GM19035 (cell line): ENCODE measurements at regions not wholly inside any gene's neighbourhood (a gene's known extent, or its start where the extent isn't known, plus 50 kb on each side); places are given as distances from the start of the nearest gene placed in this dataset.
"Not testable (repeated sequence)": the region's sequence is repeated elsewhere in the genome, so short reads cannot be mapped to it uniquely, and the experiment has no call there.

Experiments
- ATAC-seq: cut with Tn5 transposase; IDR thresholded peaks from one replicate; pipeline ENCODE4 v1.9.1; 2021; ENCODE audit not compliant: unreplicated experiment

DNA sequence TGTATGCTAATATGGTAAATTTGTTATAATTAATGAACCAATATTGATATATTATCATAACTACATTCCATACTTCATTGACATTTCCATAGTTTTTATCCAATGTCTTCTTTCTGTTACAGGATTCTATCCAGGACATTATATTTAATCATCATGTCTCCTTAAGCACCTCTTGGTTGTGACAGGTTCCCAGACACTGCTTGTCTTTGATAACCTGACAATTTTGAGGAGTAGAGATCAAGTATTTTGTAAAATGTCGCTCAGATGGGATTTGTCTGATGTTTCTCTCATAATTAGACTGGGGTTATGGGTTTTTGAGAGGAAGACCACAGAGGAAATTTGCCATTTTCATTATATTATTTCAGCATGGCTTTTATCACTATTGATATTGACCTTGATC, 317.4 kb downstream of the PLOD2 start:
- no peak for ATAC-seq

GRCh38 chr3:145849115-145849514, 311.9 kb downstream of the PLOD2 start:
- ATAC-seq, result no peak

DNA sequence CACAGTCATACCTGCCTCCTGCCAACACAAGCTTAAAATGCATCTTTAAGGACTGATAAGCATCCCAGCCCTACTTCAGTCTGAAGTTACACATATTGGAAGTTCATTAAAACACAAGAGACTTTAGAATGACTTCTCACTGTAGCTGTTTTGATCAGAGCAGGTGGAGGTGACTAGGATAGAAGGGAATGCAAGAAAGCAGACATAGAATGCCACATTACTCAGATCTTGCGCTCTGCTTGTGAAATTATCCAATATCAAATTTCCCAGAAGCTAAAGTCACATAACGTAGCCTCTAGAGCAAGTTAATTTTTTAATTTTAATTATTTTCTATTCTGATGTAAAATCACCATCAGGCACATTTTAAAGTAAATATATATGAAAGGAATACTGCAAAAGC, 306.5 kb downstream of the PLOD2 start:
- ATAC-seq, result no peak

DNA sequence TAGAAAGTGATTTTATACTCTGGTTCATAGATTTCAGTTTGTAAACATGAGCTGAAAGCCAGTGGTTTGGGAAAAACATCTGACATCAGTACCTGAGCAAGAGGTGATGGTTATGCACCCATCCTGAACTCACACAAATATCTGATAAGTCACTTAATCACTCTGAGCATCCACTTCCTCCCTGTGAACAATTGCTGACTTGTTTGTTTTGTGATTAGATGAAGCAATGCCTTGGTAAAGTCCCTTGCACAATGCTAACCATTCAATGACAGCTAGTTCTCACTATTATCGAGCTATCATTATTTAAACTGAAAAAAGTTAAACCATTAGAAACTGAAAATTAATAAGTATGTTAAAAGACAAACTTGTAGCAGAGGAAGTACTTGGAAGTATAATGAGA, 303.0 kb downstream of the PLOD2 start:
- ATAC-seq, result no peak

GRCh38 chr3:145864336-145864735, 296.6 kb downstream of the PLOD2 start:
- no peak for ATAC-seq

DNA sequence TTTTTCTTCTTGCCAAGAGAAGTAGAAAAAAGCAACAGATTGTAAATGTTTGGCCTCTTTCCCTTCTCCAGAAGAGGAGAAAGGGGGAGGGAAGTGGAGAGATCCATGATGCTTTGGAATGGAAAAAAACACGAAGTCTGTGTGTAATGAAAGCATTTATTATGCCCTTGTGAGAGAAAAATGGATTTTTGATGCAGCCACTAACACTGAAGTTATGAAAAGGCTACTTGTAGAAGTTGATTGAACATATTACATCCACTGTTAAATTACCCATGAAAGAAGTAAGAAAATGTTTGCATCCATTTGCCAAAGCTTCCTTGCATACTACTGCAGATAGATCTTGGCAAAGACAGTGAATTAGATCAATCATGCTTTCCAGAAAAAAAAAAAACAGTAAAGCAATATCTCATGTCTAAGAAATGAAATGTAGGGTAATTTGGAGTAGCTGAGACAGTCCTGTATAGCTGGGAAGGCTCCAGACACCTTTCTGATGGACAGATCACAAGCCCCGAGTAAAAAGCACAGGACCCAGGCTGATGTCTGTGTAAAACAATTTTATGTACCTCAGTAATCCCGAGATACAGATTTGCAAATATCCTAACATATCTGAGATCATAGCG, 295.5 kb downstream of the PLOD2 start:
- no peak for ATAC-seq

DNA sequence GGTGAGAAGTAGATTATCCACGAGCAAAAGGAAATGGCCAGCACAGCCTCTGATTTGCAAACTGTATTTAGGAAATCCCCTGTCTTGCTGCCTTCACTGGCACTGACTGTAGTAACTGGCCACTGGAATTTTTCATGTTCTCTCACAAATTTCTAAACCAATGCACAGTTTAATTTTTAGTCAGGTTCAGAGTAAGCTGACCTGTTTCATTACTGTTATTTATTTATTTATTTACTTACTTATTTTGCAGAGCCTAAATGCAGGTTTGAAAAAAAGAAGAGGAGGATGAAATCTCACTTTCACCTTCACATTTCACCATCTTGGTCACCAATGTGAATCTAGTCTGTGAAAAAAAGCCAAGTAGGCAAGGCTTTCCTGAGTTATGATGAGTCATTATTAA, 291.0 kb downstream of the PLOD2 start:
- ATAC-seq, result peak; percentile 66

DNA sequence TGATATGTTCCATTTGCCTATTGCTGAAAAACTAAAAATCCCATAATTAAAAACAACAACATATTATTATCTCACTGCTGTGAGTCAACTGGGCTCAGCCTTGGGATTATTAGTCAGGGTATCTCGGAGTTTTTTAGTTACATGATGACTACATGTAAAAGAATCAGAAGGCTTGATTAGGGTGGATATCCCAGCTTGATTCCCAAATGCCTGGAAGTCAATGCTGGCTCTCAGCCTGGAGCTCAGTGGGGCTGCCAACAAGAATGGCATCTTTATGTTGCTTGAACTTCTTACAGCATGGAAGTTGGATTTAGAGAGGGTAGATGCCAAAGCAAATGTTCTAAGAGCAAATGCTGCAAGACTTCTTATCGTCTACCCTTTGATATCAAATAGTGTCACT, 278.5 kb downstream of the PLOD2 start:
- ATAC-seq, result no peak

DNA sequence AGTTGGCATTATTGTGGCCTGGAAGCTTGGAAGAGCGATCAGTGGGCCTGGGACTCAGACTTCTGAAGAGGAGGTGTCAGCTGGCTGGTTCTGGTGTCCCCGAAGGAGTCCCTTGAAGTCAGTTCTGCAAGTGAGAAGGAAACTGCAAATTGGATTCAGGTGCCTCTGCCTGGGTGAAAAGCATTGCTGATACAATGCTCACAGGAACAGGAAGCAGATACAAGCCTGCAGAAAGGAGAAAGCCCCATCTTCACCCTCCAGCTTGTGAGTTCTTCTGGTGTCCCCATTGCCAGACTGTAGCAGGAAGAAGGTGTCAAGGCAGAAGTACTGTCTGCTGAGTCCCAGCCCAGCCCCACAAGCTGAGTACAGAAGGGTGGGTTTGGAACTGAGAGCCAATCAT, 271.3 kb downstream of the PLOD2 start:
- ATAC-seq, result no peak

DNA sequence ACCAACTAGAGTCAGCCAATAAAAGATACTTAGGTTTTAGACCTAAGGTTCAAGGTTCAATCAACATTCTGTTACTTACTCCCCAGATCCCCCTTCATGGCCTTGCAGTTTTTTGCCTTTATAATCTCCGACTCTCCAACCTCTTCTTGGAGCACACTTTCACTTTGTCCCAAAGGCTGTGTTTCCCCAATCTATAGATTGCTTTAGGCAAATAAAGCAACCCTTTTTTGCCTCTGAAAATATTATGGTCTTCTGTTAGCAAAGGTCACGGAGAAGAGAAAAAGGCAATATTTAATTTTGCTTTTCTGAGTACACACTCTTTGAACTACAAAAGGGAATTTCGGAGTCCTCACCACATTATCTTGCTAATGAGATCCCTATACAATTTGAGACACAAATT, 268.1 kb downstream of the PLOD2 start:
- ATAC-seq, result no peak

- no peak for ATAC-seq
Observed at GRCh38 chr3:145893331-145893730, 267.7 kb downstream of the PLOD2 start.

GRCh38 chr3:145898487-145898886, 262.5 kb downstream of the PLOD2 start:
- ATAC-seq, result no peak

DNA sequence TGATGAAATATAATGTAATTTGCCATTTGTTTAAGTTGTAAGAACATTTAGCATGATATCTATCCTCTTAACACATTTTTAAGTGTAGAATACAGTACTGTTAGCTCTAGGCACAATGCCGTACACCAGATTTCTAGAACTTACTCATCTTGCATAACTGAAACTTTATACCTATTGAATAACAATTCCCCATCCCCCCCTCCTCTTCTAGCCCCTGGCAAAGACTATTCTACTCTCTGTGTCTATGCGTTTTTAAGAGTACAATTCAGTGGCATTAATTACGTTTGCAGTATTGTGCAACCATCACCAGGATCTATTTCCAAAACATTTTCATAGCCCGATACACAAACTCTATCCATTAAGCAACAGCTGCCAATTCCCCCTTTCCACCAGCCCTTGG, 261.7 kb downstream of the PLOD2 start:
- peak; percentile 32 for ATAC-seq

DNA sequence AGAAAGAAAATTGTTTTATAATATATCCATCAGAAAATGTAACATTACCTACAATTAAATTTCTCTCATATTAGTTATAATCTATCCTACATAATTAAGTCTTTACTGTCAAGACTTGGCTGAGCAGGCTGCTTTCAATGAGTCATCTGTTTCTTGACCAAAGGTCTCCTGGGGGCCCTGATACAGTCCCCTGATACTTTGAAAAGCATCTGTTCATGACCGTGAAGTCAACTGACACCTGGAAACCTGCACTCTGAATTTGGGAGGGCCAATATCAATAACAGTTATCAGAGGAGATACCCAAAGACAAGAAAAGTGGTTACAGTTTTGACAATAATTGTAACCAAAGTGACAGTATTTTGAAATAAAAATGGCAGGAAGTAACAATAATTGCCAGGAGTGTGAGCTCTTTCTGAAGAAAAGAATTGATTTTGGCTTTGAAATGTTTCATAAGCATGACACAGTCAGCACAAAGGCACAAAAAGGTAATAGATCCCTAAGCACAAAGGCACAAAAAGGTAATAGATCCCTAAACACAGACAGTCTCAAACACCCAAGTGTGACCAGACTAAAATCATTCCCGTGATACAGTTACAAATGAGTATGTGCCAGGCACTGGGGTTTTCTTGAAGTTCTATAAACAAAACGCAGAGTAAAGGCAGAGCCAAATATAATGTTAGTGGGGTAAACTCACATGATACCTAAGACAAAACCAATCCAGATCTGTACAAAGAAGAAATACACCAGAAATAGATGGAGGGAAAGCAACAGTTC, 260.7 kb downstream of the PLOD2 start:
- peak; percentile 72 for ATAC-seq

DNA sequence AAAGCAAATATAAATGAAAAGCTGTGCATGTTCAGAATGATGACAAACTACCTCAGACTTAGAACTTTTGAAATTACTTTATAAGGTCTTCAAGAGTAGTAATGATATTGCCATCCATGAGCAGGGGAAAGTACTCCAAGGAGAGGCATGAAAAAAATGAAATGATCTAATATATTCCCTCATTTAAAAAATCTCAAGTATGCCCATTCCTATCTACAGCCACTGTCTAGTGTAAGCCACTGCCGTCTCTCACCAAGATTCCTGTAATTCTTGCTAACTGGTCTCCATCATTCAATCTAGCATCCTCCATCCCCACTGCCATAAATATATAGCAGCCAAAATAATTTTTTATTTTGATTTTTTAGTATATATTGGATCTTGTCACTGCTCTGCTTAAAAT, 258.8 kb downstream of the PLOD2 start:
- ATAC-seq, result no peak

DNA sequence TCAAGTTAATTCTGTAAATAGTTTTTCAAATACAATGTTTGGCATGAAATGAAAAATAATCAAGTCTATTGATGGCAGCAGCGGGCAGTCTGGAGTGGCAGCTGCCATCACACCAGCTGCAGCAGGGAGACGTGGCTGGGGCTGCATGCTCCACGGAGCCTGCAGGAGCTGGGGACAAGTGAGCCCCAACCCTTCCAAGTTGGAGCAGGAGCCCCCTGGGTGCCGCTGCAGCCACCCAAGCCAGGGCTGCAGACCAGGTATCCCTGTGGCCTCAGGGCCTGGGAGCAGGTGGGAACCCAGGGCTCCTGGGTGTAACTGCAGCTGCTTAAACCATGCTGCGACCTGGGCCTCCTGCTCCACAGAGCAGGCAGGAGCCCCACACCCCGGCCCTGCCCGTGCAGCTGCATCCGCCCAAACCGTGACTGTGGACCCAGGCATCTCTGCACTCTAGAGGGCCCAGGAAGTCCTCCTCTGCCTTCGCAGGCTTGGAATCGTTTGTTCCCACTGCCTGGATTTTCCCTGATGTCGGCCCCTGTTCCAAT, 257.4 kb downstream of the PLOD2 start:
- ATAC-seq, result no peak

GRCh38 chr3:145904138-145904537, 256.8 kb downstream of the PLOD2 start:
- ATAC-seq, result no peak

DNA sequence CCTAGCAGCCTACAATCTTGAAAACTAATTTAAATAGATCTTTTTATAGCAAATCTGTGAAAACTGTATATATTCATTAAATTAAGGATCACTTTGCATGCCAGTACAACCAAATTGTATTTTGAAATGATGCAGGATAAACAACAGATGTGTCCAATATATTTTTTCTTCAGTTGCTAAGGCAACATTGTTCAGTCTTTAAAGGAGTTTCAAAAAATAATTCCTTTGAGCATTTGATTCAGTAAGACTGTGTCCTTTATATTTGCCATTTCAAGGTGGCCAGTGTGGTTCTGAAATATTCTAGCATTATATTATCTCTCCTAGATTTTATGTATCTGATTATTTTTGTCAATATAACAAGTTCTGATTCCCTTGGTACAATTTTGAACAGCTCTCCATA, 254.7 kb downstream of the PLOD2 start:
- ATAC-seq, result no peak

DNA sequence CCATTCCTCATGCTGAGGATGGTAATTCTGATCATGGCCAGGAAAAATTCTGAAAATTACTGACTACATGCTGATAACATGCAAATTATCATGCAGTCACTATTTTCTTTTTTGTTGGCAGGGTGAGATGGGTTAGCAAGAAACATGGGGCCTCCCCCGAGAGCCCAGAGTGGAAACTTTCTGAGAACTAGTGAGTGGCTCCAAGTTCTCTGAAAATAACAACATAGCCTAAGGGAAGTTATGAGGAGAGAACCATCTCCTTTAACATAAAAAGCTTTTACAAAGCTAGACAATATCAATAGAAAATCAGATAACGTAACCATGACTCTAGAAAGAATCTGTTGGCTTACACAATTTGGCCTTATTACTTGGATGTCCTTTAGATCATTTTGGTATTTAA, 254.2 kb downstream of the PLOD2 start:
- no peak for ATAC-seq

DNA sequence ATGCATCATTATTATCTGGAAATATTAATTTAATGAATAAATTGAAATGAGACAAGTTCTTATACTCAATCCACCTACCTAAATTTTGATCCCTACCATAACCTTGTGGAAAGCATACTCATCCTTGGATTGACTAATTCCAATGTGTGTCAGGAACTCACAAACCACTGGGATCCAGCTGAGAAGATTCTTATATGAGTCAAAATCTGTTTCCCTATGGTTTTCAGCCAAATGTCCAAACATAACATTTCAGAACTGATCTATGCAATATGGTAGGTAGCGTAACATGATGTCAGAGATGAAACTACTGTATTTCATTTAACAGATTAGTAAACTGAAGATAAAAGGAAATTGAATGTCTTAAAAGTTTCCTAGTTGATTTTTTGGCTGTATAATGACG, 250.0 kb downstream of the PLOD2 start:
- ATAC-seq, result no peak

GRCh38 chr3:145915787-145916186, 245.2 kb downstream of the PLOD2 start:
- ATAC-seq, result no peak

- ATAC-seq, result not testable (repeated sequence)
Observed at GRCh38 chr3:145927736-145928135, 233.2 kb downstream of the PLOD2 start.

- ATAC-seq, result no peak
Observed at GRCh38 chr3:145936971-145937370, 224.0 kb downstream of the PLOD2 start.
